ENCODE measurements at regions not wholly inside any gene's neighbourhood (a gene's known extent, or its start where the extent isn't known, plus 50 kb on each side); places are given as distances from the start of the nearest gene placed in this dataset.
"Not testable (repeated sequence)": the region's sequence is repeated elsewhere in the genome, so short reads cannot be mapped to it uniquely, and the experiment has no call there.

- ATAC-seq, result no peak
Observed at GRCh38 chr17:49898366-49899190, 50.7 kb upstream of the TAC4 start.

GRCh38 chr17:49899191-49899485 is 51.3 kb upstream of the TAC4 start:
- no peak for ATAC-seq
- DNase-seq, result no peak

More at GRCh38 chr17:49898366-49899190, 50.7 kb upstream of the TAC4 start:
- DNase-seq, result no peak

- DNase-seq, result no peak
- no peak for ATAC-seq
Observed at GRCh38 chr17:49899588-49899987, 51.7 kb upstream of the TAC4 start.

DNA sequence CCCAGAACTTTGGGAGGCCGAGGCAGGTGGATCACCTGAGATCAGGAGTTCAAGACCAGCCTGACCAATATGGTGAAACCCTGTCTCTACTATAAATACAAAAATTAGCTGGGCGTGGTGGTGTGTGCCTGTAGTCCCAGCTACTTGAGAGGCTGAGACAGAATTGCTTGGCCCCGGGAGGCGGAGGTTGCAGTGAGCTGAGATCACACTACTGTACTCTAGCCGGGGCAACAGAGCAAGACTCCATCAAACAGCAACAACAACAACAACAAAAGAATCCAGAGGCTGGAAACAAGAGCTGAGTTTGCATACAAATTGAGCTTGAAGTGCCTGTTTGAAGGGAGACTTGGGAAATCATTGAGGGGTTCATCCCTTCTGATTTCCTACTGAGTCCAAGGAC is 52.9 kb upstream of the TAC4 start:
- ATAC-seq, DNase-seq: not testable (repeated sequence)

GRCh38 chr17:49901460-49902331 is 53.8 kb upstream of the TAC4 start:
- ATAC-seq, result no peak

DNA sequence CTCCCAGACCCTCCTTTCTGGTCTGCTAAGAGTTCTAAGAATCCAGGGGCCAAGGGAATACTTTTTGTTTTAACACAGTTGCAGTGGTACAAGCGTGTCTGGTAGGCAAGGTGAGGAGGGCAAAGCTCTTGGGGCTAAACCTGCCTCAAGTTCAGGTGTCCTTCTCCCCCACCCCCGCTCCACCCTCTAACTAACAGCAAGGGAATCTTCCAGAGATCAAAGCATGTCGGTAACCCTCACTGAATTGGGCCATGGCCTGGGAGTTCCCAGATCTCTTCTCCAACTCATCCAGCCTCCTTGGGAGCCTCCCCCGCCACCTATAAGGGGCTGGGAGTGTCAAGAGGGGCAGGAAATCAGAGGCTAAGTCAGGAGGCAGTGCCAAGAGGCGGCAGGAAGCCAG is 55.7 kb upstream of the TAC4 start:
- DNase-seq (no peak), ATAC-seq (no peak)

More at GRCh38 chr17:49901460-49902331, 53.8 kb upstream of the TAC4 start:
- DNase-seq, result no peak

DNA sequence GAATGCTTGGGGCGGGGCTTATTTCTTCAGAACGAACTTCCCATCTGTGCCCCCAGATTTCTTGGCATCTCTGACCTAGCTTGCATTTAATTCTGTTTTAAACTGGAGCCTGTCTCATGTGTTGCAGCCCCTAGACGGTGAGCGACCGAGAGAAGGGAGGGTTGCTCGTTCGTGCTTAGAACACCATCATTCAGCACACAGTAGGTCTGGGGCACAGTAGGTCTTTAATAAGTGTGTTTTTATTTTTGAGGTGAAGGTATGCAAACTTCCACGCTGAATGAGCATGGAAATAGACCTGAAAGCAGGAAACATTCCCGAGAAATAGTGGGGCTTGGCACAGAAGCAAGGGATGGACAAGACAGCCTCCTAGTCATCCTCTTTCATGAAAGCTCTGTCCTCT is 57.0 kb upstream of the TAC4 start:
- no peak for ATAC-seq
- DNase-seq, result no peak

GRCh38 chr17:49906531-49907136 is 58.8 kb upstream of the TAC4 start:
- no peak for DNase-seq

GRCh38 chr17:49907279-49907678 is 59.4 kb upstream of the TAC4 start:
- DNase-seq (no peak), ATAC-seq (no peak)

More at GRCh38 chr17:49906531-49907136, 58.8 kb upstream of the TAC4 start:
- ATAC-seq, result no peak

DNA sequence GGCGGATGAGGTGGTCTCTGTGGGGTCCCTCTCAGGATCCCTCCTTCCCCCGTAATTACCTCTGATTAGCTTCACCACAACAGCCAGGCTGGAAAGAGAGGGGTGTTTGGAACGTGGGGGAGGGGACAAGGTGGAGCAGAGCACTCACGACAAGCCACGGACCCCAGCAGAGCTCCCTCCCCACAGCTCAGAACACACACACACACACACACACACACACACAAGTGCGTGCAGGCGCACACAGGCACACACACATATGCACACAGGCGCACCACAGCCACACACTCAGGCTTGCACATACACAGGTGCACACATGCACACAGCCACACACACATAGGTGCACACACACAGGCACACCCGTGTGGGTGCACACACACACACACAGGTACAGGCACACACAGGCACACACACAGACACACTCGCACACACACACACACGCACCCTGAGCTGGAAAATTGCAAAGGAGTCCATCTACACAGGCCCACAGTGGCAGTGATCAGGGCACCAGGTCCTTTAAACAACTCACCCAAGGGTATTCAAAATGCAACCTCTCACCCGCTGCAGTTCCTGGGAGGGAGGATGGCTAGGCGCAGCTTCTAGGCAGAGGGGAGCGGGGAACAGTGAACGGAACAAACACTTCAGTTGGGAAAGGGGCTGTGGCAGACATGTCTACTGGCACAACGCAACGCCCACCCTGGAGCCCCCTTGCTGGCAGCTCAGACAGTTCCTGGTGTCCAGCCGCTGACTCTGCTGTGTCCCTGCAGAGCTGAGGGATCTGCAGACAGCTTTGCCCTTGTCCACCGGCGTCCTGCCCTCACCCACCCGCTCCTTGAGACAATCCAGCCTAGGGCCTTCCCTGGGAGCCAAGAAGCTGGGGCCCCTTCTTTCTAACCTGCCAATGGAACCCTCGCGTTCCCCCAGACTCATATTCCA is 59.9 kb upstream of the DLX4 start:
- DNase-seq (no peak), ATAC-seq (no peak)

- peak; percentile 57 for ATAC-seq
- peak; percentile 55 for DNase-seq
Observed at GRCh38 chr17:49910094-49910857, 58.7 kb upstream of the DLX4 start.

DNA sequence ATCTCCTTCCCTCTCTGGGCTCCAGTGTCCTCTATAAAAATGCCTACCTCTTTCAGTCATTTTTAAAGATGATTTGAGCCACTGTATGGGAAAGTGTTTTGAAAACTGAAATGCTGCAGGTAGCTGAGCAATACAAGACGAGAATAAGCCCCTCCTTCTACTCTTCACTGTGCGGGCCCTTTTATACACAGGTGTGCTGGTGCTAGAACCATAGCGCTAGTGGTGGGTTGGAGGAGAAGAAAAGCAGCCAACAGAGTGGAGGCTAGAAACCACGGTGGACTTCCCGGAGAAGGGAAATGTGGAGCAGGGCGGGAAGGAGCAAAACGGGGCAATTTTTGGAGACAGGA is 58.2 kb upstream of the DLX4 start:
- ATAC-seq, result no peak
- no peak for DNase-seq

DNA sequence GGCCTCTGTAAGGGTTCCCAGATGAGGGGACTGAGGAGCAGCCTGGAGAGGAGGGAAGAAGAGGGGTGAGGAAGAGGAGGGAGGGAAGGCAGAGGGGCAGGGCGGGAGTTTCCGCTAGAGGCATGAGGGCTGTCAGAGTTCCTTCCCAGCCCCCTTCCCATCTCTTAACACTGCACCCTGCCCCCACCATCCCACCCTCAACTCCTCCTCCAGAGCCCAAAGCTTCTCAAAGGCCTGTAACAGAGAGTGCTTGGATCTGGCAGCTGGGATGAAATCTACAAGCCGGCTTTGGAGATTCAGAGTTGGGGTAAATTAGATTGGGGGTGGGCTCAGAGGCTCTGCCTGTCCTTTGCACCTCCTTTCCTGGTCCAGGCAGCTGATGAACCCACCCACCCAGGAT is 57.3 kb upstream of the DLX4 start:
- ATAC-seq, result no peak

GRCh38 chr17:49913226-49914095 is 55.5 kb upstream of the DLX4 start:
- DNase-seq, result no peak

More for the DNA sequence above, 57.3 kb upstream of the DLX4 start:
- DNase-seq, result no peak

DNA sequence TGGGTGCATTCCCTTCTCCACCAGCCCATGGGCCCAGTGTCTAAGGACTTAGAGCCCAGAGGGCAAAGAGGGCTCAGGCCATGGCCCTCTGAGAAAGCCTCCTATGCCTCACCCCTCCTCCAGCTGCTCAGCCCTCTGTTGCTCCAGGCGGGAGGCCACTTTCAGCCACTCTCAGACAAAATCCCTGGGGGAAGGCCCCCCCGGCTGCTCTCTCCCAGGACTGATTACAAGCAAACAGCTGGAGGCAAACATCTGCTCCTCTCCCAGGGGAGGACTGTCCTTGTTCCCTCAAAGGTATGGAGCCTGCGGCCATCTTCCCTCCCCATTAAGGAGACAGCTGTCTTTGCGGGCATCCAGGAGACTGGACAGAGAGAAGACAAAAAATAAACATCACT is 54.9 kb upstream of the DLX4 start:
- ATAC-seq (no peak), DNase-seq (no peak)

More at GRCh38 chr17:49913226-49914095, 55.5 kb upstream of the DLX4 start:
- ATAC-seq, result no peak

DNA sequence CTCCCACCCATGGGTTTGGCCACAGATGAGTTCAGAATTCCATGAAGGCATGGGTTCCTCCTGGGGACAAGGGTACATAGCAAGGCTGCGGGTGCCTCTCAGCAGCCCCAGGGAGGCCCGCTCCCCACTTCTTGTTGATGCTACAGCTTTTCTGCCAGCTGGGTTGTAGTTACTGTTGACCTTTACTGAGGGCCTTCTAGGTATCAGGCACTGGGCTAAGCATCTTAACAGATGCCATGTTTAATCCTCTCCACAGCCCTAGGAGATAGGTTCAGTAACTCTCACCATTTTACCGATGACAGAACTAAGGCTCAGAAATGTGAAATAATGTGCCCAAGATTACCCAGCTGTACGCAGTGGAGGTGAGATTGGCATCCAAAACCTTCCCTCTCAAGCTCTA is 54.3 kb upstream of the DLX4 start:
- DNase-seq (no peak), ATAC-seq (no peak)

GRCh38 chr17:49915260-49915659 is 53.7 kb upstream of the DLX4 start:
- ATAC-seq, result no peak

GRCh38 chr17:49915670-49916069 is 53.3 kb upstream of the DLX4 start:
- DNase-seq (no peak), ATAC-seq (no peak)

More at GRCh38 chr17:49915260-49915659, 53.7 kb upstream of the DLX4 start:
- DNase-seq, result no peak

DNA sequence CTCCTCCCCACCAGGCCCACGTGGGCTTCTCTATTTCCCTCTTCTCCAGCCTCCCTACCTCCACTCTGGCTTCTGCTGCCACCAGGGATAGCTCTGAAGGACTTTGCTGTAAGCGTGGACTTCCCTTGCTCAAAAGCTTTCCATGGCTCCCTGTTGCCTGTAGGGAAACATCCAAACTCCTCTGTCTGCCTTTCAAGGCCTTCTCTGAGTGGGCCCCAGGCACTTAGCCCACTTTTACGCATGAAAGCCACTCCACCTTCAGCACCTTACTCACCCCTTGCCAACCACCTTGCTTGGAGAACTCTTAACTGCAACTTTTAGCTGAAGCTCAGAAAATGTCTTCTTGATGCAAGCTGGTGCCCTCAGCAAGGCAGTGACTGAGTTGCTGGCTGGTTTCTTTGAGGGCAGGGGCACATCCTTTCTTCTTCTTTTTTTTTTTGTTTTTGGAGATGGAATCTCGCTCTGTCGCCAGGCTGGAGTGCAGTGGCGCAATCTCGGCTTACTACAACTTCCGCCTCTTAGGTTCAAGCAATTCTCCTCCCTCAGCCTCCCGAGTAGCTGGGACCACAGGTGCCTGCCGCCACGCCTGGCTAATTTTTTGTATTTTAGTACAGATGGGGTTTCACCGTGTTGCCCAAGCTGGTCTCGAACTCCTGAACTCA is 52.0 kb upstream of the DLX4 start:
- ATAC-seq (no peak), DNase-seq (no peak)

All from stimulated activated naive CD8-positive, alpha-beta T cell treated with anti-CD3 and anti-CD28 coated beads, Interleukin-15, Interleukin-2, amounts not matched to agents 100 U/mL and 50 U/mL, for 24 hours (primary cell).